SKM-1 treated with dmso at 0.1 percent for 144 hours (cell line): ENCODE measurements at regions not wholly inside any gene's neighbourhood (a gene's known extent, or its start where the extent isn't known, plus 50 kb on each side); places are given as distances from the start of the nearest gene placed in this dataset.

Experiments
- DNase-seq: peaks from one replicate; lab custom pipeline; 2025; ENCODE audit not compliant: unreplicated experiment; lab: John Stamatoyannopoulos, UW

- DNase-seq = no peak
These were observed 171.9 kb upstream of the PMEPA1 start for GRCh38 chr20:57881466-57882385.

GRCh38 chr20:57880571-57880892 is 170.7 kb upstream of the PMEPA1 start:
- no peak for DNase-seq

- DNase-seq = no peak
These were observed 170.2 kb upstream of the PMEPA1 start for GRCh38 chr20:57879779-57880570.

GRCh38 chr20:57879437-57879778 is 169.6 kb upstream of the PMEPA1 start:
- no peak for DNase-seq

DNA sequence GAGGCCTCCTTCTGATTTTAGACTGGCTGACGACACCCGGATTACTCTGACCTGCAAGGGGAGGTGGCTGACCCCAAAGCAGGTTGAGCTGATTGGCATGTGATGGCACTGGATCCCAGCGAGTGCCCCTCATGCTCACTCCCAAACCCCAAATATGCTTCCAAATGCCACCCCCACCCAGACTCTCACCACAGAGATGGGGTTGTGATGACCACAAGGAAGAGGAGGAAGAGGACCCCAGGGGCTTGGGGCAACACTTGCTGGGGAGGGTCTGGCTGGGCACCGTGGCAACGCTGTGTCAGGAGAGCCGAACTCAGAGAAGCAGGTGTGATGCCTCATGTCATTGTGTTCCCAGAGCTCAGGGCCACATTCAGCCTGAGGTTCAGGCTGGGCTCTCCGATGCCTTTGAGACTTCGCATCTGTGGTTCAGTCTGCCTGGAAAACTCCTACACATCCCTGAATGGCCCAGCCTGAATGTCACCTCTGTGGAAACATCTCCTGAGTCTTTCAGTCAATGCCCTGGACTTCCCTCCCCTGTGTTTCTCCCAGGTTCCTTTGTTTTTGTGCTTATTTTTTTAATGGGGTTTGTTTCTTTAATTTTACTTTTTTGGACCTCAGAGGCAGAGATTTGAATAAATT is 169.1 kb upstream of the PMEPA1 start:
- no peak for DNase-seq

- no peak for DNase-seq
These were observed 168.2 kb upstream of the PMEPA1 start for GRCh38 chr20:57877995-57878394.

GRCh38 chr20:57877131-57877824 is 167.5 kb upstream of the PMEPA1 start:
- no peak for DNase-seq

DNA sequence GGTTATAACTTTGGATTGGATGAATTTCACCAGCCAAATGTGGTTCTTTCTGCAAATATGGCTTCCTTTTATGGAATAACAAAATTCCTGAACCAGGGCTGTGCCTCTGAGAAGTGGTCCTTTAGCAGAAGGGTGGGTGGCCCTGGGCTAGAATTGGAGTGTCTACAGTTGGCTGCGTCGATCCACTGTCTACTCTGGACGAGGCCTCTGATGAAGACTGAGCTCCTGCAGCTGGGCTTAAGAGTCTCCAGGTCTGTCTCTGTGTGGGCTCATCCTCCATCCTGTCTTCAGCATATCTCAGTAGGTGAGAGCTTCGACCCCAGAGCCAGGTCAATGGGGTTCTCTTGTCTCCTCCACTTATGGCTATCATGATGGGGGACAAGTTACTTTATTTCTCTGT is 166.3 kb upstream of the PMEPA1 start:
- DNase-seq = no peak

- no peak for DNase-seq
These were observed 164.3 kb upstream of the PMEPA1 start for GRCh38 chr20:57874141-57874540.

DNA sequence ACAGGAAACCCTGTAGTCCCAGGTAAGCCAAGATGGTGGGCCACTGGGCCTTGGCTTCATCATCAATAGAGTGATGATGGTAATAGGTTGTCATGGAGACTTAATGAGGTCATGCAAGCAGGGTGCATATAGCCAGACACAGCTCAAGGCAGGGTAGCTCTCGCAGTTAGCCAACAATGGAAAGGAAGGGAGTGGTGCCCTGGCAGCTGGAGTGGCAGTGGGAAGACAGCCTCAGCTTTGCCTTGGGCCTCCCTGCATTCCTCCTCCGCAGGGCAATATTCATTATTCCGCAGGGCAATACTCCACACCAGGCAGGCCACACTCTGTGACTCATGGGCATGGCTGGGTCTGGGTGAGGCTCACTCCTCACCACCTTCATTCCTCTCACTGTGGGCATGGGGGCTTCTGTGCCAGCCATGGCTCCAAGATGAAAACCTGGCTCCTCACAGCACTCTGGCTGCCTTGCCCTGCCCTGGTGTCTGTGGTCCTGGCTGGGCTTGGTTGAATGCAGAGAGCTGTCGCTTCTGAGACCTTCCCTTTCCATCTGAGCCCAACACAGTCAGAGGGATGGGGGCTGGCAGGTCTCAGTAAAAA is 163.1 kb upstream of the PMEPA1 start:
- no peak for DNase-seq

DNA sequence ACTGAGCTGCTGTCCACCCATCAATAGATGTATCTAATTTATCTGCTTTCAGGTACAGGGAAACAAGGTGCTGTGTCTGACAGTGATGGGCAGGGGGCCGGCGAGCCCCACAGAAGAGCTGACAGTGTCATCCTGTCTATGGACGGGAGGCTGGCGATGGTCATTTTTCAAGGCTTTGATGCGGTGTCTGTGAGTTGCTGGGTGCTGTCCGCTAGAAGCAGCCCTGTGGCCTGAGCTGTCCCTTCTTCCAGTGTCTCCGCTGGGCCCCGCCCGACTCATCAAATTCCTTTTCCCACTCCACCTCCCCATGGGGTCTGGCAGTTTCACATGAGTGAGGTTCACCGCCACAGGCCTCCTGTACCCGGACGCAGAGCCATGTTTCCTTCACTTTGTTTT is 161.4 kb upstream of the PMEPA1 start:
- no peak for DNase-seq

- DNase-seq = no peak
These were observed 160.9 kb upstream of the PMEPA1 start for GRCh38 chr20:57870597-57871236.

DNA sequence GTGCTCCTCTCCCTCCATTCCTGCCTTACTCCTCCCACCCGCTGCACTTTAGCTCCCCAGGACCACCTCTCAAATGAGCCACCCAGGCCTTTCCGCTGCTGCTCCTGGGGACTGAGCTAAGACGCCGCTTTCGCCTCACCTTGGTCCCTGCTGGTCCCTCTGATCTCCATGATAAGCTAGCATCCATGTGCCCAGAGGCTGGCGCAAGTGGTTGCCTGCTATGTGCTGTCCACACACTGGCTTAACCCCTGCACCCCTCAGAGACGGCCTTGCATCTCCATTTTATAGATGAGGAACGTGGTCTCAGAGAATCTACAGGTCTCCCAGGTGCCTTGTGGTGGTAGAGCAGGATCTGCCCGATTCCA is 160.1 kb upstream of the PMEPA1 start:
- DNase-seq = no peak

DNA sequence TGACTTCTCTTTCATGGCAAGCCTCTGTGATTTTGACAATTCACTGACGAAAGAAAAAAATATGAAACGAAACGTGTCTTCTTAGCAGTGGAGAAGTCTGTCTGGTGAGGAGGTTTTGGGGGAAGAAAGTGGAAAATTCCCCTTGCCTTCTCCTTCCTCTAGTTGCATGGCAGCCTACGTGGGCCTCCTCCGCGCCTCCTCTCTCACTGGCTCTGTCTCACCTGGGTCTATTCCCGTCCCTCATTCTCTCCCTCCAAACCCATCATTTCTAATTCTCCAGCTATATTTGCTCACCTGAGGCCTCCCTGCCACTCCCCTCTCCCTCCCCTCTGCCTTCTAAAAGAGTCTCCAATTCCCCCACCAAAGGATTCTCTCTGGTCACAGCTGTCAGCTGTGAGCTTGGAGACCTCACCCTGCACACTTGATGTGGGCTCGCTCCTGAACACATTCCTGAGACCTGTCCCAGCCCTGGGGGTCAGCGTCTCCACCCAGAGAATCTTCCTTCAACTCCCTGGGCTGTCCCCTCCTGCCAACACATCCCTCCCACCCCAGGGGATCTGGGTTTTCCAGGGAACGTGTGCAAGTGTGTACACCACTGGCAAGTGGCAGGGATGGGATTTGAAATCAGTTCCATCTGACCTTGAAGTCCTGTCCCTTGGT is 159.6 kb upstream of the PMEPA1 start:
- DNase-seq = no peak

- DNase-seq = no peak
These were observed 158.5 kb upstream of the PMEPA1 start for GRCh38 chr20:57868310-57868709.

- no peak for DNase-seq
These were observed 158.0 kb upstream of the PMEPA1 start for GRCh38 chr20:57867807-57868206.

DNA sequence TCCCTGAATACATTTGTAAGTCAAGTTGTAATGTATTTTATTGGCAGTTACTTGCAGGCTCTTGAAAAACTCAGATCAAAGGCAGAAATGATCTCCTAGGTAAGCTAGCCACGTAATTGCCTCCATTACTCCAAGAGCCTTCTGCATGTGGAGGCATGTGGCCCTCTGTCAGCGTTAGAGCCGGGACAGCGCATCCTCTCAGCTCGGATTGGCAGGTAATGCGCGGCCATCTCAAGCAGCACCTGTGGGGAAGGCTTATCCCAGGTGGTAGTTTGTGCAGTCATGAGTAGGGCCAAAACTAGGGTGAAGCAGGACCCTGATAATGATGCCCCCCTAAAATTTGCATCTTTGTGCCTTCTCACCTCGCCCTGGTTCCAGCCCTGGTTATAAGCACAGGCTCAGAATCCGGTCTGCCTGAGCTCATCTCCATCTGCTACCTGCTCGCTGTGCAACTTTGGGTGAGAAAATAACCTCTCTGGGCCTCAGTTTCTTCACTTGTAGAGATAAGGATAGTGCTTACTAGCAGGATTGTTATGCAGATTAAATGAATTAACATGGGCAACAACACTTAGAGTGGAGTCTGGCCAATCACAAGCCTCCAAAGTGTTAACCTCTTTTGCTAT is 157.5 kb upstream of the PMEPA1 start:
- no peak for DNase-seq

DNA sequence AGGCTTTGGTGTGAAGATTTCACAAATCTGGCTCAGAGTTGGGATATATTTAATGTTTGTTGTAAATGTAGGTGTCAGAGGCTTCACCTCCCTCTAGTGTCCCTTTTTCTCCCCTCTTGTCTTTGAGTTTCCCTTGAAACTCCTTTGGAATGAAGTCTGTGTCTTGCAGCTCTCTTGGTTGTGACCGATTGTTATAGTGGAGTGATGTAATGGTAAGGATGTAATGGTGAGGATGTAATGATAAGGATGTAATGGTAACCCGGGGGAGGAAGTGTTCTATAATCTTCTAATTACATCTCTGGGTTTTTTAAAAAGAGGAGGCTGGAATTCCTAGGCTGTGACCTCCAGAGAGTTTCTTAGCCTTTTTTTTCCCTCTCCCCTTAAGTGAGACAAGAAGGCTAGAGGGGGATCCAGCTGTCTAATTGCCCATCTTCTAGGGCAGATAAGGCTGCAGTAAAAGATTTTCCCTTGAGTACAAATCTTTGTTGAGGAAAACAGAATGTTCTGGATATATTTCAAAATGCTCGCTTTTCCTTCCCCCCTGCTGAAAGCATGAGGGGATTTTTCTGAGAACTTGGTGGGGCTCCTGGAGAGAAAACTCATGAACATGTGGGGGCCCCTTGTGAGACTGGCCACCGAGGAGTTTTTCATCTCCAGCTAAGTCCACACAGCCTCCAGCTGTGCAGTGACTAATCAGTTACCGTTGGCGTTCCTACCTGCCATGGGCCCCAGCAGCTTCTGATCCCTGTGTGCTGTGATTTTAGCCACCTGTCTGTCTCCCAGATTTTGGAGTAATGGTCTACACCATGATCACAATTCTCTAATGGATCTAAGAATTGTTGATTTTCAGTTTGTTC is 156.7 kb upstream of the PMEPA1 start:
- DNase-seq = no peak

- DNase-seq = no peak
These were observed 155.5 kb upstream of the PMEPA1 start for GRCh38 chr20:57865266-57865665.
